Mucosa of descending colon (tissue), 3 donors: ENCODE measurements at regions not wholly inside any gene's neighbourhood (a gene's known extent, or its start where the extent isn't known, plus 50 kb on each side); places are given as distances from the start of the nearest gene placed in this dataset.

Experiments
- ATAC-seq: fragments of 200-7000 bp; cut with Tn5 transposase; one replicate; pipeline ENCODE4 v1.9.1; 2020; ENCODE audit warnings: mild to moderate bottlenecking, moderate library complexity
- DNase-seq, 3 donors: peaks; one replicate each; pipeline ENCODE4 v3.0.0-alpha.2; 2020
- H3K36me3 ChIP-seq: fragments of 200-600 bp; one replicate; pipeline ENCODE4 v1.8.0; 2021; ENCODE audit warnings: low read depth, mild to moderate bottlenecking
- H3K4me1 ChIP-seq: fragments of 200-600 bp; one replicate; pipeline ENCODE4 v1.8.0; 2021; ENCODE audit warnings: low read depth, mild to moderate bottlenecking
- H3K4me3 ChIP-seq: fragments of 200-600 bp; one replicate; pipeline ENCODE4 v1.8.0; 2021; ENCODE audit warnings: mild to moderate bottlenecking
- H3K9me3 ChIP-seq: fragments of 200-600 bp; one replicate; pipeline ENCODE4 v1.8.0; 2021; ENCODE audit warnings: mild to moderate bottlenecking
- intact Hi-C, 2 donors: fragments of 100-400 bp; cut with DNase I in 1 of 2; cut with micrococcal nuclease in 1 of 2; formaldehyde crosslinking; loops; one replicate each; pipeline versions ENCODE4 v1.11.0 to v1.11.1; 2022; cut with DNase I, micrococcal nuclease
- TF ChIP-seq, protein P1 (sequence below): fragments of 200-600 bp; IDR thresholded peaks from one replicate; pipeline ENCODE4 v1.8.0; 2022; ENCODE audit warnings: antibody characterized with exemption, mild to moderate bottlenecking
- donor health status: DM: no; HTN: no; CAD: no; lungs with moderate emphysema.
- donor health status: DM: no; HTN: no; CAD: no.
- donor health status: DM: no; HTN: yes; CAD: no.

GRCh38 chr10:4120096-4120853 is 335.3 kb upstream of the KLF6 start:
- peaks cover 5% of the 10 kb centered on the region for H3K9me3 ChIP-seq
- H3K36me3 ChIP-seq: no peaks in the 10 kb centered on the region
- ATAC-seq (peak; percentile 32), DNase-seq (peak in 2 of 3 donors; percentile 38 to 64)
- H3K4me1 ChIP-seq: no peaks in the 10 kb centered on the region
- intact Hi-C loops: no loop called here
- no peak overlapping the region for H3K4me3 ChIP-seq
- TF ChIP-seq, protein P1, sequence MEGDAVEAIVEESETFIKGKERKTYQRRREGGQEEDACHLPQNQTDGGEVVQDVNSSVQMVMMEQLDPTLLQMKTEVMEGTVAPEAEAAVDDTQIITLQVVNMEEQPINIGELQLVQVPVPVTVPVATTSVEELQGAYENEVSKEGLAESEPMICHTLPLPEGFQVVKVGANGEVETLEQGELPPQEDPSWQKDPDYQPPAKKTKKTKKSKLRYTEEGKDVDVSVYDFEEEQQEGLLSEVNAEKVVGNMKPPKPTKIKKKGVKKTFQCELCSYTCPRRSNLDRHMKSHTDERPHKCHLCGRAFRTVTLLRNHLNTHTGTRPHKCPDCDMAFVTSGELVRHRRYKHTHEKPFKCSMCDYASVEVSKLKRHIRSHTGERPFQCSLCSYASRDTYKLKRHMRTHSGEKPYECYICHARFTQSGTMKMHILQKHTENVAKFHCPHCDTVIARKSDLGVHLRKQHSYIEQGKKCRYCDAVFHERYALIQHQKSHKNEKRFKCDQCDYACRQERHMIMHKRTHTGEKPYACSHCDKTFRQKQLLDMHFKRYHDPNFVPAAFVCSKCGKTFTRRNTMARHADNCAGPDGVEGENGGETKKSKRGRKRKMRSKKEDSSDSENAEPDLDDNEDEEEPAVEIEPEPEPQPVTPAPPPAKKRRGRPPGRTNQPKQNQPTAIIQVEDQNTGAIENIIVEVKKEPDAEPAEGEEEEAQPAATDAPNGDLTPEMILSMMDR: no peak

DNA sequence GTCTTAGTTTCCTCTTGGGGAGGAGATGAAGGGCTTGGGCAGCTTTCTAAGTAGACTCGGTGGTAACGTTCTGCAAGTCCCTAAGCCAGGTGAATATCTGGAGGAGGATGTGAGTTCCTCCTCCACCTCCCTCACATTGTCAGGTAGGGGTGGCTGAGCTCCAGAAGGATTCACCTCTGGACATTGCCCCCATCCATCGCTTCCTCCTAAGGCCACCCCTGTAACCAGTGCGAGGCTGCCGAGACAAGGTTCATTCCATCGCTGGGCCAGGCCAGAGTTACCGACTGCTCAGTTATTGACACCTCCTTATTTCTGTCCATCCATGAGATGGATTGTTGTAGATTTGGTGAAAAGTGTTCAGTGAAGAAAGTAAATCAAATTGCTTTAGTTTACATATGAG is 334.1 kb upstream of the KLF6 start:
- ATAC-seq (no peak), DNase-seq (no peak)
- Histone ChIP-seq H3K4me1 (no peaks in the 10 kb centered on the region), H3K4me3 (no peak overlapping the region), H3K36me3 (no peaks in the 10 kb centered on the region), H3K9me3 (no peaks in the 10 kb centered on the region)
- TF ChIP-seq, protein P1: no peak
- intact Hi-C loops: no loop called here

GRCh38 chr10:4117604-4118003 is 332.6 kb upstream of the KLF6 start:
- Histone ChIP-seq H3K4me1 (no peaks in the 10 kb centered on the region), H3K36me3 (no peaks in the 10 kb centered on the region), H3K4me3 (no peak overlapping the region), H3K9me3 (no peaks in the 10 kb centered on the region)
- ATAC-seq (no peak), DNase-seq (no peak)
- TF ChIP-seq, protein P1: no peak
- intact Hi-C loops: no loop called here

- H3K9me3 ChIP-seq: no peaks in the 10 kb centered on the region
- intact Hi-C loops: no loop called here
- TF ChIP-seq, protein P1: no peak
- no peak overlapping the region for H3K4me3 ChIP-seq
- H3K4me1 ChIP-seq: no peaks in the 10 kb centered on the region
- ATAC-seq: no peak
- no peaks in the 10 kb centered on the region for H3K36me3 ChIP-seq
- DNase-seq: no peak
Measured at GRCh38 chr10:4111643-4112042, 326.6 kb upstream of the KLF6 start.

GRCh38 chr10:4109469-4109868 is 324.5 kb upstream of the KLF6 start:
- DNase-seq (no peak), ATAC-seq (no peak)
- intact Hi-C loops: loop anchor here in 1 of 2 donors (5.0 kb wide), 1 partner anchor 887 kb away; no protein-coding TSS in a partner anchor
- H3K4me3 ChIP-seq: no peak overlapping the region
- H3K9me3 ChIP-seq: no peaks in the 10 kb centered on the region
- H3K36me3 ChIP-seq: no peaks in the 10 kb centered on the region
- no peaks in the 10 kb centered on the region for H3K4me1 ChIP-seq
- TF ChIP-seq, protein P1: no peak
